HepG2 (cell line): ENCODE measurements at regions not wholly inside any gene's neighbourhood (a gene's known extent, or its start where the extent isn't known, plus 50 kb on each side); places are given as distances from the start of the nearest gene placed in this dataset.

Experiments used
- ATAC-seq: fragments of 200-7000 bp; cut with Tn5 transposase; 3 replicates; pipeline ENCODE4 v1.9.1; 2020; ENCODE audit warnings: mild to moderate bottlenecking, moderate library complexity
- BruUV-seq: library from RNA; stranded (reverse); fragments of 400-500 nt; replicated peaks from 2 replicates; lab custom pipeline; 2021; lab: Mats Ljungman, UMichigan
- CTCF ChIA-PET: fragments of 300-600 bp; formaldehyde crosslinking; extraction: SDS; loops from one replicate; lab custom pipeline; 2021; ENCODE audit warnings: low total read pairs, inconsistent platforms, low intra/inter-chr PET ratio; lab: Yijun Ruan, JAX
- POLR2A ChIA-PET: fragments of 350-600 bp; sonication (Branson Sonifier 250); formaldehyde crosslinking; loops from one replicate; lab custom pipeline; 2020; ENCODE audit warnings: antibody characterized with exemption, inconsistent platforms; lab: Yijun Ruan, JAX
- DNase-seq: peaks from one replicate; pipeline ENCODE4 v3.0.0-alpha.2; 2015; ENCODE audit warnings: low spot score
- FAIRE-seq: peaks from 3 replicates; lab custom pipeline; 2011; peaks lifted over from hg19 to GRCh38; lab: Jason Lieb, UNC
- H2AFZ ChIP-seq: one replicate; pipeline ENCODE4 v1.6.1; 2011; ENCODE audit warnings: low read length, inconsistent platforms
- H3K27ac ChIP-seq: fragments of 300-600 bp; 3 replicates; pipeline ENCODE4 v1.8.0; 2011; ENCODE audit warnings: mixed run types, mild to moderate bottlenecking, mixed read lengths, low read length, inconsistent platforms; ENCODE audit not compliant: insufficient read depth; ENCODE audit errors: extremely low read length
- H3K27me3 ChIP-seq, 2 experiments: fragments of 200-600 bp in 1 of 2; 2 replicates in 1 of 2; 3 replicates in 1 of 2; pipeline versions ENCODE4 v1.6.0 to v1.8.0; 2011; ENCODE audit warnings: low read length in 2 of 2, mild to moderate bottlenecking in 2 of 2, moderate library complexity in 2 of 2, inconsistent platforms in 1 of 2; ENCODE audit not compliant: insufficient read depth in 2 of 2, control insufficient read depth in 1 of 2
- H3K36me3 ChIP-seq, 2 experiments: fragments of 200-600 bp in 1 of 2; replicated peaks in 1 of 2; 2 replicates in 1 of 2; 3 replicates in 1 of 2; pipeline versions ENCODE4 v1.5.1 to v1.8.0; 2011; ENCODE audit warnings: low read length in 2 of 2, inconsistent platforms in 1 of 2; ENCODE audit not compliant: insufficient read depth in 2 of 2, control insufficient read depth in 1 of 2
- H3K4me1 ChIP-seq: 2 replicates; pipeline ENCODE4 v1.5.1; 2012; ENCODE audit warnings: low read length, inconsistent platforms; ENCODE audit not compliant: insufficient read depth
- H3K4me2 ChIP-seq: 2 replicates; pipeline ENCODE4 v1.6.0; 2011; ENCODE audit warnings: low read depth, low read length, inconsistent platforms
- H3K4me3 ChIP-seq, 3 experiments: fragments of 200-600 bp in 1 of 3; sonication (generic), shearing (Covaris generic) in 1 of 3; replicated peaks in 1 of 3; 2 replicates each; pipeline ENCODE4 v1.5.1; 2011 to 2016; ENCODE audit warnings: low read length in 3 of 3, inconsistent platforms in 2 of 3, low read depth in 2 of 3, mild to moderate bottlenecking in 2 of 3, control low read depth in 1 of 3, mixed read lengths in 1 of 3; ENCODE audit not compliant: insufficient read depth in 1 of 3
- H3K79me2 ChIP-seq: one replicate; pipeline ENCODE4 v1.6.1; 2011; ENCODE audit warnings: low read length, inconsistent platforms; ENCODE audit not compliant: insufficient read depth
- H3K9ac ChIP-seq: 2 replicates; pipeline ENCODE4 v1.6.0; 2011; ENCODE audit warnings: mild to moderate bottlenecking, low read depth, low read length, inconsistent platforms; ENCODE audit not compliant: insufficient read depth
- H3K9me3 ChIP-seq: 2 replicates; pipeline ENCODE4 v1.5.1; 2012; ENCODE audit warnings: mild to moderate bottlenecking, low read length
- H4K20me1 ChIP-seq: 2 replicates; pipeline ENCODE4 v1.6.0; 2011; ENCODE audit warnings: inconsistent platforms, mild to moderate bottlenecking, low read length, moderate library complexity; ENCODE audit not compliant: insufficient read depth
- ATAD3A ChIP-seq: sonication (generic); formaldehyde crosslinking; IDR thresholded peaks from 2 replicates; pipeline ENCODE4 v1.4.0; 2020; ENCODE audit warnings: missing genetic modification reagents
- BCL6 ChIP-seq: IDR thresholded peaks from 2 replicates; pipeline ENCODE4 v1.6.1; 2016; ENCODE audit warnings: missing genetic modification reagents, missing compliant biosample characterization
- CBX5 ChIP-seq: sonication (generic); formaldehyde crosslinking; IDR thresholded peaks from 2 replicates; pipeline ENCODE4 v1.4.0; 2020; ENCODE audit warnings: missing genetic modification reagents, borderline replicate concordance
- FOXA1 ChIP-seq, 2 experiments: fragments of 450-650 bp in 1 of 2; sonication (generic) in 1 of 2; formaldehyde crosslinking in 1 of 2; IDR thresholded peaks; 2 replicates each; pipeline versions ENCODE4 v1.4.0 to v1.6.1; 2016 to 2020; ENCODE audit warnings: missing genetic modification reagents in 1 of 2
- FOXM1 ChIP-seq: sonication (generic); formaldehyde crosslinking; IDR thresholded peaks from 2 replicates; pipeline ENCODE4 v1.5.0; 2020; ENCODE audit warnings: missing genetic modification reagents
- HCFC1 ChIP-seq: fragments of 150-350 bp; IDR thresholded peaks from 2 replicates; pipeline ENCODE4 v1.6.1; 2014; ENCODE audit warnings: low read depth, low read length
- HMG20A ChIP-seq: IDR thresholded peaks from 2 replicates; pipeline ENCODE4 v1.6.1; 2016; ENCODE audit warnings: borderline replicate concordance
- KDM3A ChIP-seq: IDR thresholded peaks from 2 replicates; pipeline ENCODE4 v1.6.1; 2018; ENCODE audit warnings: low read depth, missing compliant biosample characterization
- NFYC ChIP-seq: IDR thresholded peaks from 2 replicates; pipeline ENCODE4 v1.6.1; 2016; ENCODE audit warnings: missing genetic modification reagents, missing compliant biosample characterization
- NONO ChIP-seq, 2 experiments: fragments of 450-650 bp in 1 of 2; sonication (generic) in 1 of 2; formaldehyde crosslinking in 1 of 2; IDR thresholded peaks in 1 of 2; conservative IDR thresholded peaks in 1 of 2; 2 replicates each; pipeline versions ENCODE4 v1.6.1 to v1.8.0; 2017 to 2022; ENCODE audit warnings: mild to moderate bottlenecking in 1 of 2, missing genetic modification reagents in 1 of 2, moderate library complexity in 1 of 2
- NPAS2 ChIP-seq: sonication (generic); formaldehyde crosslinking; IDR thresholded peaks from 2 replicates; pipeline ENCODE4 v1.8.0; 2022; ENCODE audit warnings: mild to moderate bottlenecking, missing genetic modification reagents, borderline replicate concordance
- RARA ChIP-seq: IDR thresholded peaks from 2 replicates; pipeline ENCODE4 v1.6.1; 2016; ENCODE audit warnings: missing genetic modification reagents, missing compliant biosample characterization
- RNF2 ChIP-seq: fragments of 450-650 bp; conservative IDR thresholded peaks from 2 replicates; pipeline ENCODE4 v1.6.1; 2016; ENCODE audit warnings: low read depth
- TCF12 ChIP-seq, 2 experiments: fragments of 450-650 bp in 1 of 2; sonication (generic) in 1 of 2; formaldehyde crosslinking in 1 of 2; IDR thresholded peaks; 2 replicates each; pipeline versions ENCODE4 v1.6.1 to v1.8.0; 2017 to 2022; ENCODE audit warnings: antibody characterized with exemption in 1 of 2, mild to moderate bottlenecking in 1 of 2, missing genetic modification reagents in 1 of 2, moderate library complexity in 1 of 2
- U2AF2 ChIP-seq: fragments of 200-400 bp; formaldehyde crosslinking; IDR thresholded peaks from 2 replicates; pipeline ENCODE4 v1.6.1; 2017; ENCODE audit warnings: low read depth, mild to moderate bottlenecking, low read length
- ZNF224 ChIP-seq: sonication (generic); formaldehyde crosslinking; IDR thresholded peaks from 2 replicates; pipeline ENCODE4 v1.5.0; 2020; ENCODE audit warnings: mild to moderate bottlenecking, missing genetic modification reagents
- ZNF292 ChIP-seq: sonication (generic); formaldehyde crosslinking; IDR thresholded peaks from 2 replicates; pipeline ENCODE4 v1.8.1; 2022; ENCODE audit warnings: mild to moderate bottlenecking, low read depth, missing genetic modification reagents, borderline replicate concordance
- ZNF773 ChIP-seq: sonication (generic); formaldehyde crosslinking; IDR thresholded peaks from 2 replicates; pipeline ENCODE4 v1.4.0; 2020; ENCODE audit warnings: missing genetic modification reagents, borderline replicate concordance
- WGBS: methylation state at CpG from one replicate; pipeline ENCODE4 v1.1.6; 2017; ENCODE audit warnings: low lambda C conversion rate; 5-methylcytosine and 5-hydroxymethylcytosine counted together
- in situ Hi-C: cut with HindIII; loops from 2 replicates; pipeline ENCODE4 v1.10.0; 2017; ENCODE audit warnings: low pct_unique_long_range_greater_than_20kb; ENCODE audit not compliant: extremely low pct_ligation_motif_present
- intact Hi-C: fragments of 100-400 bp; cut with micrococcal nuclease; formaldehyde crosslinking; loops from one replicate; pipeline ENCODE4 v1.10.0; 2022; ENCODE audit not compliant: unreplicated experiment
- TF ChIP-seq, protein P1 (sequence below): sonication (generic); formaldehyde crosslinking; IDR thresholded peaks from 2 replicates; pipeline ENCODE4 v1.8.0; 2023; ENCODE audit warnings: mild to moderate bottlenecking, missing genetic modification reagents
- TF ChIP-seq, protein P2 (sequence below): IDR thresholded peaks from 2 replicates; pipeline ENCODE4 v1.6.1; 2016; ENCODE audit warnings: missing compliant biosample characterization, missing genetic modification reagents, borderline replicate concordance
- TF ChIP-seq, protein P3 (sequence below): sonication (generic); formaldehyde crosslinking; IDR thresholded peaks from 2 replicates; pipeline ENCODE4 v1.5.1; 2020; ENCODE audit warnings: mild to moderate bottlenecking, moderate library complexity, missing genetic modification reagents
- TF ChIP-seq, protein P4 (sequence below): IDR thresholded peaks from 2 replicates; pipeline ENCODE4 v1.6.1; 2016; ENCODE audit warnings: control low read depth

DNA sequence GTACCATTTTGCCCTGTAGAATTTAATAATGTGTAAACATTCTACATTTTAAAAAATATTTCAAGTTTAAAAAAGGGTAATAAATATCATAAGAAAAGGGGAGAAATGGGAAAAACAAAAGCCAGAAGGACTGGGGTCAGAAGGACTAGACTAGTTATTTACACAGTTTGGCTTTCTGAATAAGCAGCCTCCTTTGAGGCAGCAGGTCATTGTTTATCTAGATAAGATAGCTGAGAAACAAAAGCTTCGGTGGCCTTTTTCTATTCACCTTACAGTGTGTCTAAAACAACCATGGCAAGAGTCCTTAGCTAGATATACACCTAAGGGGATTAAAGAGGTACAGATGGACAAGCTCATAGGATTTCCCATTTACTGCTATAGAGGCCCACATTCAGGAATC lies 396.5 kb upstream of the PMFBP1 start (continued):
- no peak for TF ChIP-seq FOXA1 (IDR thresholded peaks at IDR 0.05)
- TF ChIP-seq FOXA1 (CRISPR knock-in tag; IDR thresholded peaks at IDR 0.05): peak; percentile 75
- TF ChIP-seq HCFC1: no peak
- no peak for TF ChIP-seq ZNF773
- TF ChIP-seq RARA (CRISPR knock-in tag): peak; percentile 23; the same call in 1 of the 2 replicates
- TF ChIP-seq, protein P1, sequence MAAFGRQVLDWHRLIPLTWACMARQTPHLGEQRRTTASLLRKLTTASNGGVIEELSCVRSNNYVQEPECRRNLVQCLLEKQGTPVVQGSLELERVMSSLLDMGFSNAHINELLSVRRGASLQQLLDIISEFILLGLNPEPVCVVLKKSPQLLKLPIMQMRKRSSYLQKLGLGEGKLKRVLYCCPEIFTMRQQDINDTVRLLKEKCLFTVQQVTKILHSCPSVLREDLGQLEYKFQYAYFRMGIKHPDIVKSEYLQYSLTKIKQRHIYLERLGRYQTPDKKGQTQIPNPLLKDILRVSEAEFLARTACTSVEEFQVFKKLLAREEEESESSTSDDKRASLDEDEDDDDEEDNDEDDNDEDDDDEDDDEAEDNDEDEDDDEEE: no peak
- TF ChIP-seq HMG20A: peak; percentile 37; the same call in 1 of the 2 replicates
- TF ChIP-seq KDM3A (CRISPR knock-in tag): no peak
- no peak for TF ChIP-seq FOXM1

DNA sequence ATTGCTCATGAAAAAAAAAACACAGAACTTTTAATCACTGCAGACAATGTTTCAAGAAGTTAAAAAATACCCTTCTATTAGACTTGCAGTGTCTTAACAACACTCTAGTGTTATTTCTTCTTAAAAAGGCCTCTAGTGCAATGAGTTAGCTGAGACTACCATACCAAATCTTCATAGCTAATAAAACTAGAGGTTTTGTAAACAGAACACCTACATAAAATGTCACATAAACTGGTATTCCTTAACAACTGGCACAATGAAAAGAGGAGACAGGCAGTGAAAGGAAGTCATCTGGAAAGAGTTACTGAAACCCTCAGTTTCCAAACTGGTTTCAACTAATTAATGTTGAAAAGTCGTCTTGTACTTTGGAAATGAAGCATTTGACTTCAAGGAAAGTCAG lies 394.2 kb upstream of the PMFBP1 start:
- Histone ChIP-seq H3K9ac (no peak overlapping the region), H3K4me1 (peaks cover 12% of the 10 kb centered on the region), H3K79me2 (no peaks in the 10 kb centered on the region), H4K20me1 (no peaks in the 10 kb centered on the region), H3K4me2 (no peak overlapping the region), H3K4me3 (no peak overlapping the region), H3K9me3 (no peaks in the 10 kb centered on the region), H3K36me3 (no peaks in the 10 kb centered on the region), H3K27me3 (no peaks in the 10 kb centered on the region), H3K27ac (no peak overlapping the region), H2AFZ (no peak overlapping the region)
- DNase-seq (no peak), ATAC-seq (no peak), FAIRE-seq (no peak)
- intact Hi-C loops: no loop called here
- POLR2A ChIA-PET: no interaction called here
- WGBS: 87% methylated on average over 1 of the region's 1 CpG
- CTCF ChIA-PET: no interaction called here
- in situ Hi-C loops: no loop called here
- no TSS peak for BruUV-seq
- no peak for TF ChIP-seq ZNF224 (CRISPR knock-in tag)
- TF ChIP-seq BCL6: no peak
- no peak for TF ChIP-seq ZNF292 (CRISPR knock-in tag)
- no peak for TF ChIP-seq ATAD3A (CRISPR knock-in tag)
- no peak for TF ChIP-seq TCF12 (IDR thresholded peaks at IDR 0.05)
- no peak for TF ChIP-seq TCF12 (CRISPR knock-in tag; IDR thresholded peaks at IDR 0.05)
- no peak for TF ChIP-seq RNF2
- TF ChIP-seq, protein P2, sequence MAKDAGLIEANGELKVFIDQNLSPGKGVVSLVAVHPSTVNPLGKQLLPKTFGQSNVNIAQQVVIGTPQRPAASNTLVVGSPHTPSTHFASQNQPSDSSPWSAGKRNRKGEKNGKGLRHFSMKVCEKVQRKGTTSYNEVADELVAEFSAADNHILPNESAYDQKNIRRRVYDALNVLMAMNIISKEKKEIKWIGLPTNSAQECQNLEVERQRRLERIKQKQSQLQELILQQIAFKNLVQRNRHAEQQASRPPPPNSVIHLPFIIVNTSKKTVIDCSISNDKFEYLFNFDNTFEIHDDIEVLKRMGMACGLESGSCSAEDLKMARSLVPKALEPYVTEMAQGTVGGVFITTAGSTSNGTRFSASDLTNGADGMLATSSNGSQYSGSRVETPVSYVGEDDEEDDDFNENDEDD: no peak
- TF ChIP-seq CBX5 (CRISPR knock-in tag): no peak
- no peak for TF ChIP-seq U2AF2
- no peak for TF ChIP-seq NONO (IDR thresholded peaks at IDR 0.05)
- TF ChIP-seq NONO (CRISPR knock-in tag; conservative IDR thresholded peaks at IDR 0.05): no peak
- no peak for TF ChIP-seq NPAS2 (CRISPR knock-in tag)
- TF ChIP-seq, protein P3, sequence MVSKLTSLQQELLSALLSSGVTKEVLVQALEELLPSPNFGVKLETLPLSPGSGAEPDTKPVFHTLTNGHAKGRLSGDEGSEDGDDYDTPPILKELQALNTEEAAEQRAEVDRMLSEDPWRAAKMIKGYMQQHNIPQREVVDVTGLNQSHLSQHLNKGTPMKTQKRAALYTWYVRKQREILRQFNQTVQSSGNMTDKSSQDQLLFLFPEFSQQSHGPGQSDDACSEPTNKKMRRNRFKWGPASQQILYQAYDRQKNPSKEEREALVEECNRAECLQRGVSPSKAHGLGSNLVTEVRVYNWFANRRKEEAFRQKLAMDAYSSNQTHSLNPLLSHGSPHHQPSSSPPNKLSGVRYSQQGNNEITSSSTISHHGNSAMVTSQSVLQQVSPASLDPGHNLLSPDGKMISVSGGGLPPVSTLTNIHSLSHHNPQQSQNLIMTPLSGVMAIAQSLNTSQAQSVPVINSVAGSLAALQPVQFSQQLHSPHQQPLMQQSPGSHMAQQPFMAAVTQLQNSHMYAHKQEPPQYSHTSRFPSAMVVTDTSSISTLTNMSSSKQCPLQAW (CRISPR knock-in tag): no peak
- TF ChIP-seq, protein P4, sequence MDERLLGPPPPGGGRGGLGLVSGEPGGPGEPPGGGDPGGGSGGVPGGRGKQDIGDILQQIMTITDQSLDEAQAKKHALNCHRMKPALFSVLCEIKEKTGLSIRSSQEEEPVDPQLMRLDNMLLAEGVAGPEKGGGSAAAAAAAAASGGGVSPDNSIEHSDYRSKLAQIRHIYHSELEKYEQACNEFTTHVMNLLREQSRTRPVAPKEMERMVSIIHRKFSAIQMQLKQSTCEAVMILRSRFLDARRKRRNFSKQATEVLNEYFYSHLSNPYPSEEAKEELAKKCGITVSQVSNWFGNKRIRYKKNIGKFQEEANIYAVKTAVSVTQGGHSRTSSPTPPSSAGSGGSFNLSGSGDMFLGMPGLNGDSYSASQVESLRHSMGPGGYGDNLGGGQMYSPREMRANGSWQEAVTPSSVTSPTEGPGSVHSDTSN: no peak
- no peak for TF ChIP-seq NFYC
